GM18502 (cell line): ENCODE measurements at regions not wholly inside any gene's neighbourhood (a gene's known extent, or its start where the extent isn't known, plus 50 kb on each side); places are given as distances from the start of the nearest gene placed in this dataset.

Source experiments
- ATAC-seq: cut with Tn5 transposase; IDR thresholded peaks from one replicate; pipeline ENCODE4 v1.9.1; 2021; ENCODE audit warnings: mild to moderate bottlenecking; ENCODE audit not compliant: unreplicated experiment, poor library complexity

- ATAC-seq, result no peak
Observed at GRCh38 chr2:221005338-221005737, 566.8 kb downstream of the EPHA4 start.

- no peak for ATAC-seq
Observed at GRCh38 chr2:221006084-221006483, 566.0 kb downstream of the EPHA4 start.

- no peak for ATAC-seq
Observed at GRCh38 chr2:221016551-221016950, 555.6 kb downstream of the EPHA4 start.

GRCh38 chr2:221018262-221018661, 553.8 kb downstream of the EPHA4 start:
- ATAC-seq, result no peak

GRCh38 chr2:221019668-221020067, 552.4 kb downstream of the EPHA4 start:
- no peak for ATAC-seq

- no peak for ATAC-seq
Observed at GRCh38 chr2:221022554-221022953, 549.5 kb downstream of the EPHA4 start.

- ATAC-seq, result no peak
Observed at GRCh38 chr2:221025398-221025797, 546.7 kb downstream of the EPHA4 start.

GRCh38 chr2:221034026-221034701, 537.9 kb downstream of the EPHA4 start:
- no peak for ATAC-seq

- no peak for ATAC-seq
Observed at GRCh38 chr2:221034973-221035372, 537.1 kb downstream of the EPHA4 start.

GRCh38 chr2:221042926-221043325, 529.2 kb downstream of the EPHA4 start:
- no peak for ATAC-seq

- no peak for ATAC-seq
Observed at GRCh38 chr2:221044781-221045180, 527.3 kb downstream of the EPHA4 start.

- no peak for ATAC-seq
Observed at GRCh38 chr2:221050020-221050795, 521.9 kb downstream of the EPHA4 start.

GRCh38 chr2:221051162-221051561, 520.9 kb downstream of the EPHA4 start:
- ATAC-seq, result no peak

- no peak for ATAC-seq
Observed at GRCh38 chr2:221060376-221060775, 511.7 kb downstream of the EPHA4 start.

- ATAC-seq, result no peak
Observed at GRCh38 chr2:221063568-221063967, 508.5 kb downstream of the EPHA4 start.

- no peak for ATAC-seq
Observed at GRCh38 chr2:221064058-221064854, 507.8 kb downstream of the EPHA4 start.

GRCh38 chr2:221064880-221065279, 507.2 kb downstream of the EPHA4 start:
- no peak for ATAC-seq

- no peak for ATAC-seq
Observed at GRCh38 chr2:221068123-221068522, 504.0 kb downstream of the EPHA4 start.

- ATAC-seq, result no peak
Observed at GRCh38 chr2:221070106-221070505, 502.0 kb downstream of the EPHA4 start.

GRCh38 chr2:221073326-221074049, 498.6 kb downstream of the EPHA4 start:
- ATAC-seq, result no peak
